ENCODE measurements at regions not wholly inside any gene's neighbourhood (a gene's known extent, or its start where the extent isn't known, plus 50 kb on each side); places are given as distances from the start of the nearest gene placed in this dataset.

DNA sequence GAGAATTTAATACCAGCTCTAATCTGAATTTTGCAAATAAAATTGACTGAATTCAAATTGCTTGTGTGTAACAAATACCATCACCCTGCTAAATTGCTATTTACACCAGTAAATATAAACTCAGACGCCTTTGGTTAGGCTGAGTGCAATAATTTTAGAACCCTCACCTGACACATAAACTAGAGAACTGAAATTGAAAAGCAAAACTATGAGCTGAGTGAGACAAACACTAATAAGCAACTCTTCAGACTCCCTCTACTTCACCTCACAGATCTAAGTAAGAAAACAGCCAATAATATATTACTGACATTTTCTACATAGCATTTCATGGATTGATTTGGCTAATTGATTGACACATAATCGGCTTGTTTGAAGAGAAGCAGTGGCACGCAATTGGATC lies 621.2 kb downstream of the REEP3 start:
- DNase-seq (ENCODE audit: low read depth), result no peak
- TF ChIP-seq CTCF (conservative IDR thresholded peaks at IDR 0.05; ENCODE audit: low read depth, low read length), result no peak
- no peak overlapping the region for H3K4me3 ChIP-seq (ENCODE audit: low read depth, low read length)

GRCh38 chr10:64148607-64149006 lies 627.4 kb downstream of the REEP3 start:
- no peak for DNase-seq (ENCODE audit: low read depth)
- no peak for TF ChIP-seq CTCF (conservative IDR thresholded peaks at IDR 0.05; ENCODE audit: low read depth, low read length)
- H3K4me3 ChIP-seq (ENCODE audit: low read depth, low read length), result no peak overlapping the region

DNA sequence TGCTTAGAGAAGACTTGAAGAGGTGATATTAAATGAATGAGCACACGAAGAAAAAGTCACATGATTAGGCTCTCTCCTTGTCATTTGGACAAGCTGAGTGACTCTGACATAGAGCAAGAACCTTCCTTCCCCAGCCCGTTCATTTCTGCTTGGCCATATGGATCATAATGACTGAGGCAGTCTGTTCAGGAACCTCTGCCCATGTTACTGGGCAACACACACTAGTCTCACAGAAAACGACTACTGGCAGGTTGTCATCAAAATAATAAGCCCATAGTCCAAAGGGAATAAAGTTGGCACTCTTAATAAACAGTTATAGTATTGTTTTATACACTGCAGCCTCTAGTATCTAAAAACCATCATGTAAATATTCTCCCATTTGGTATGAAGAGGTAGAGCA lies 635.0 kb downstream of the REEP3 start:
- no peak for TF ChIP-seq CTCF (conservative IDR thresholded peaks at IDR 0.05; ENCODE audit: low read depth, low read length)
- no peak overlapping the region for H3K4me3 ChIP-seq (ENCODE audit: low read depth, low read length)
- DNase-seq (ENCODE audit: low read depth), result no peak

- H3K4me3 ChIP-seq (ENCODE audit: low read depth, low read length), result no peak overlapping the region
- DNase-seq (ENCODE audit: low read depth), result no peak
- TF ChIP-seq CTCF (conservative IDR thresholded peaks at IDR 0.05; ENCODE audit: low read depth, low read length), result no peak
Measured at GRCh38 chr10:64158551-64158950, 637.4 kb downstream of the REEP3 start.

DNA sequence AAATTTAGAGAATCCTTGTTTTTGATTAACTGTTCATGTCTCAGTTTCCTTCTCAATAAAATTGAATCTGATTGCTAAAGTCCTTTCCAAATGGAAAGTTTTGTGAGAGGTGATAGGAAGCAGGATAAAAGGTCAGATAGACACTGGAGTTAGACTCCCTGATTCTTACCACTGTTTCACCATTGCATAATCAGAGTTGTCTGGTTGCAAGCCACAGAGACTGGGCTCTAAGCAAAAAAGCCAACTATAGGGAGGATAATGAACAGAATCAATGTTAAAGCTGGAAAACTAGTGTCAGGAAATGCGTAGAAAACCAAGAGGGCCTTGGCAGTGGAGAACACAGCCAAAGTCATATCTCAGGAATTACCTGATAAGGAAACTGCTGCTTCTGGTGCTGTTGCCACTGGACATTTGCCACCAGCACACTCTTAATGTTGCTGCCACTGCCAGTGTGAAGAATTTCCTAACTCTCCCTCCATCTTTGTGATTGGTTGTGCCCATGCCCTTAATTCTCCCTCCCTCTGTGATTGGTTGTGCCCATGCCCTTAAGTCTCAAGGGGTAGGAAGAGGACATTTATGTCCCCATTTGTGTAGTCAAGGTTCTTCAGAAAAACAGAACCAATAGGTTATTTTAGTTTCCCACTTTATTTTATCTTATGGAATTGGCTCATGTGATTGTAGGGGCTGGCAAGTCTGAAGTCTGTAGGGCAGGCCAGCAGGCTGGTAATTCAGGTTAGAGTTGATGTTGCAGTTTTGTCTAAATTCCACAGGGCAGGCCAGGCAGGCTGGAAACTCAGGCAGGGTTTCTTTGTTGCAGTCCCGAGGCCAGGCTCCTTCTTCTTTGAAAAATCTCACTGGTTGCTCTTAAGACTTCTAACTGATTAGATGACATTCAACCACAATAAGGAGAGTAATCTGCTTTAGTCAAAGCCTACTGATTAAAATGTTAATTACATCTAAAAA lies 639.0 kb downstream of the REEP3 start:
- H3K4me3 ChIP-seq (ENCODE audit: low read depth, low read length), result no peak overlapping the region
- no peak for DNase-seq (ENCODE audit: low read depth)
- TF ChIP-seq CTCF (conservative IDR thresholded peaks at IDR 0.05; ENCODE audit: low read depth, low read length), result no peak

DNA sequence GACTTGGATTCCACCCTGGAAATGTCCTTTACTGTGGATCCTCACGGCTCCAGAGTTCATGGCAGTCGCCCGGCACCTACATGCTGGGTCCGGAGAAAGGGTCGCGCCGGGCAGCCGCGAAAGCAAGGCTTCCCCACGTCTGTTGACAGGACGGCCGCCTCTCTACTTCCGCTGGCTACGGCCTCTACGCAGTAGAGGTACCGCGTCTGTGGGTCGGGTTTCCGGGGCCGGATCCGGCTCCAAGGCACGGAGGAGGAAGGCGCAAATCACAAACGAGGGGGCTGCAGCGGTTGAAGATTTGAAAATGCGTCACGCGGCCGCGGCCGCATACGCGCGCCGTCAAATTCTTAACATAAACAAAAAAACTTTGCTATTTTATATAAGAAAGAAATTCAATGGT lies 649.6 kb downstream of the REEP3 start:
- no peak for DNase-seq (ENCODE audit: low read depth)

More for the DNA sequence above, 649.6 kb downstream of the REEP3 start:
- TF ChIP-seq CTCF (conservative IDR thresholded peaks at IDR 0.05; ENCODE audit: low read depth, low read length), result no peak
- H3K4me3 ChIP-seq (ENCODE audit: low read depth, low read length), result no peak overlapping the region

Data from choroid plexus epithelial cell (primary cell).